ENCODE measurements at regions not wholly inside any gene's neighbourhood (a gene's known extent, or its start where the extent isn't known, plus 50 kb on each side); places are given as distances from the start of the nearest gene placed in this dataset.

DNA sequence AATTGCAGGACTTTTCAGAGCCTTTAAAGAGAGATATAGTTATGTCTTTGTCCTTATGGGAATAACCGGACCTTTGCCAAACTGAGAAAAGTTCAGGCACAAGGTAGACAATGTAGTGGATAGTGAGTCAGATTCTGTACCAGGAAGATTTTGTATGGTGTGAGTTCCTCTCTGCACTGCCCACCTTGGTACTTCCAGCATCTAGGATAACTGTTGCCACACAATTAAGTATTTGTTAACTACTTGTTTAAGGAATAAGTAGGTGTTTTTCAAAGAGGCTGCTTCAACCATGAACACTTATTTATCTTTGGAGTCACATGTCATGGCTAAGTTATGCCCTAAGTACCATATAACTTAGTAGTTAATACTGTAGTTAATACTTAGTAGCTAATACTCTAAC is 131.8 kb upstream of the DOK5 start:
- Histone ChIP-seq H3K36me3 (ENCODE audit: insufficient read depth, low read length) (no peaks in the 10 kb centered on the region), H3K4me1 (ENCODE audit: insufficient read depth, low read length) (no peaks in the 10 kb centered on the region), H3K4me3 (ENCODE audit: low read depth in 1 of 2, low read length in 2 of 2) (no peak overlapping the region), H3K27ac (ENCODE audit: low read length) (no peak overlapping the region), H3K9me3 (ENCODE audit: insufficient read depth, low read length, severe bottlenecking) (no peaks in the 10 kb centered on the region), H3K9ac (ENCODE audit: low read depth, low read length) (no peak overlapping the region), H3K79me2 (ENCODE audit: insufficient read depth, low read length) (no peaks in the 10 kb centered on the region), H2AFZ (ENCODE audit: low read depth, low read length) (no peak overlapping the region), H3K4me2 (ENCODE audit: insufficient read depth, low read length) (no peak overlapping the region), H3K27me3 (ENCODE audit: insufficient read depth, low read length, poor library complexity) (peaks cover 26% of the 10 kb centered on the region), H4K20me1 (ENCODE audit: insufficient read depth, low read length) (no peaks in the 10 kb centered on the region; the same call in 1 of the 2 replicates)
- DNase-seq (no peak), ATAC-seq (ENCODE audit: insufficient read depth, low read depth) (no peak)
- TF ChIP-seq EZH2 (IDR thresholded peaks at IDR 0.05; ENCODE audit: borderline replicate concordance, low read depth, low read length, severe bottlenecking), result no peak
- TF ChIP-seq, protein P1, sequence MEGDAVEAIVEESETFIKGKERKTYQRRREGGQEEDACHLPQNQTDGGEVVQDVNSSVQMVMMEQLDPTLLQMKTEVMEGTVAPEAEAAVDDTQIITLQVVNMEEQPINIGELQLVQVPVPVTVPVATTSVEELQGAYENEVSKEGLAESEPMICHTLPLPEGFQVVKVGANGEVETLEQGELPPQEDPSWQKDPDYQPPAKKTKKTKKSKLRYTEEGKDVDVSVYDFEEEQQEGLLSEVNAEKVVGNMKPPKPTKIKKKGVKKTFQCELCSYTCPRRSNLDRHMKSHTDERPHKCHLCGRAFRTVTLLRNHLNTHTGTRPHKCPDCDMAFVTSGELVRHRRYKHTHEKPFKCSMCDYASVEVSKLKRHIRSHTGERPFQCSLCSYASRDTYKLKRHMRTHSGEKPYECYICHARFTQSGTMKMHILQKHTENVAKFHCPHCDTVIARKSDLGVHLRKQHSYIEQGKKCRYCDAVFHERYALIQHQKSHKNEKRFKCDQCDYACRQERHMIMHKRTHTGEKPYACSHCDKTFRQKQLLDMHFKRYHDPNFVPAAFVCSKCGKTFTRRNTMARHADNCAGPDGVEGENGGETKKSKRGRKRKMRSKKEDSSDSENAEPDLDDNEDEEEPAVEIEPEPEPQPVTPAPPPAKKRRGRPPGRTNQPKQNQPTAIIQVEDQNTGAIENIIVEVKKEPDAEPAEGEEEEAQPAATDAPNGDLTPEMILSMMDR (IDR thresholded peaks at IDR 0.05; ENCODE audit: borderline replicate concordance, extremely low read depth, low read length, poor library complexity, severe bottlenecking), result no peak

DNA sequence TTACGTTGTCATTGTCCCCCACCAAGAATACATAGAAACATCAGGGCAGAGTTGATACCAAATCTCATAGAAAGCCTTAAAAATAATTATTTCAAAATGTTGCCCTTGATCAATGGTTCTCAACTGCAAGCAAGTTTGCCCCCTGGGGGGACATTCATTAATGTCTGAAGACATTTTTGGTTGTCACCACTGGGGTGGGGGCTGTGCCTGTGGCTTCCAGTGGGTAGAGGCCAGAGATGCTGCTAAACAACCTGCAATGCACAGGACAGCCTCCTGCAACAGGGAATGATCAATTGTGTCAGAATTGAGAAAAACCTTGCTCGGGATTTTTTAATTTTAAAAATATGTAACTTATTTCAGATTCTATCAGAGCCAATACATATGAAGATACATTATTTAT is 130.6 kb upstream of the DOK5 start:
- DNase-seq (no peak), ATAC-seq (ENCODE audit: insufficient read depth, low read depth) (no peak)
- no peaks in the 10 kb centered on the region for H3K79me2 ChIP-seq (ENCODE audit: insufficient read depth, low read length)
- H3K4me3 ChIP-seq (ENCODE audit: low read depth in 1 of 2, low read length in 2 of 2), result no peak overlapping the region
- peaks cover 29% of the 10 kb centered on the region for H3K27me3 ChIP-seq (ENCODE audit: insufficient read depth, low read length, poor library complexity)
- no peak overlapping the region for H3K27ac ChIP-seq (ENCODE audit: low read length)
- no peaks in the 10 kb centered on the region for H3K4me1 ChIP-seq (ENCODE audit: insufficient read depth, low read length)
- H4K20me1 ChIP-seq (ENCODE audit: insufficient read depth, low read length), result no peaks in the 10 kb centered on the region
- H2AFZ ChIP-seq (ENCODE audit: low read depth, low read length), result no peak overlapping the region
- H3K9me3 ChIP-seq (ENCODE audit: insufficient read depth, low read length, severe bottlenecking), result no peaks in the 10 kb centered on the region
- no peaks in the 10 kb centered on the region for H3K36me3 ChIP-seq (ENCODE audit: insufficient read depth, low read length)
- TF ChIP-seq, protein P1 (IDR thresholded peaks at IDR 0.05; ENCODE audit: borderline replicate concordance, extremely low read depth, low read length, poor library complexity, severe bottlenecking), result no peak
- no peak for TF ChIP-seq EZH2 (IDR thresholded peaks at IDR 0.05; ENCODE audit: borderline replicate concordance, low read depth, low read length, severe bottlenecking)
- no peak overlapping the region for H3K4me2 ChIP-seq (ENCODE audit: insufficient read depth, low read length)
- H3K9ac ChIP-seq (ENCODE audit: low read depth, low read length), result no peak overlapping the region

DNA sequence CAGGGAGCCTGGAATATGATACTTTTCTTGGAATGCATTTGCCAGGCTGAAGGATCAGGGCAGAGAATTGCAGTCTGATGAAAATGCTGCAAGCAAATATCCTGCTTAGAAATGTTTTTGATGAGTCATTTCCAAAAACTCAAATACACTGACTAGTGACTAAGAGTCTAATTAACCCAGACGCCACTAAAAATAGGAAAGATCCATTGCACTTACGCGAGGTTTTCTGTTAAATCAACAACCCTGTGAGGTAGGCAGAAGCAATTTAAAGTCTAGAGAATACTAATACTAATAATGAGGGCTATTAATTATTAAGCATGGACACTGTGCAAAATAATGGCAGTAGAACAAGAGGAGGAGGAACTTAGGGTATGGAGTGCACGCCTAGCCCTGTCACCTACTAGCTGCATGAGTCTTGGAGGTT is 130.1 kb upstream of the DOK5 start:
- H3K4me2 ChIP-seq (ENCODE audit: insufficient read depth, low read length), result no peak overlapping the region

More for the DNA sequence above, 130.1 kb upstream of the DOK5 start:
- no peak overlapping the region for H3K4me3 ChIP-seq (ENCODE audit: low read depth in 1 of 2, low read length in 2 of 2)
- no peaks in the 10 kb centered on the region for H3K36me3 ChIP-seq (ENCODE audit: insufficient read depth, low read length)
- ATAC-seq (ENCODE audit: insufficient read depth, low read depth) (no peak), DNase-seq (no peak)
- H3K9ac ChIP-seq (ENCODE audit: low read depth, low read length), result no peak overlapping the region
- TF ChIP-seq, protein P1 (IDR thresholded peaks at IDR 0.05; ENCODE audit: borderline replicate concordance, extremely low read depth, low read length, poor library complexity, severe bottlenecking), result no peak
- H3K4me1 ChIP-seq (ENCODE audit: insufficient read depth, low read length), result no peaks in the 10 kb centered on the region
- no peaks in the 10 kb centered on the region for H4K20me1 ChIP-seq (ENCODE audit: insufficient read depth, low read length)
- no peaks in the 10 kb centered on the region for H3K79me2 ChIP-seq (ENCODE audit: insufficient read depth, low read length)
- H2AFZ ChIP-seq (ENCODE audit: low read depth, low read length), result no peak overlapping the region
- no peak overlapping the region for H3K27ac ChIP-seq (ENCODE audit: low read length)
- H3K9me3 ChIP-seq (ENCODE audit: insufficient read depth, low read length, severe bottlenecking), result no peaks in the 10 kb centered on the region
- H3K27me3 ChIP-seq (ENCODE audit: insufficient read depth, low read length, poor library complexity), result peaks cover 24% of the 10 kb centered on the region

All from DND-41 (cell line).